ENCODE measurements at regions not wholly inside any gene's neighbourhood (a gene's known extent, or its start where the extent isn't known, plus 50 kb on each side); places are given as distances from the start of the nearest gene placed in this dataset.

- TF ChIP-seq MAFK (IDR thresholded peaks at IDR 0.05; ENCODE audit: low read depth, low read length): no peak
- no peak for TF ChIP-seq CTCF (conservative IDR thresholded peaks at IDR 0.05; ENCODE audit: low read depth, low read length)
- TF ChIP-seq, protein P1, sequence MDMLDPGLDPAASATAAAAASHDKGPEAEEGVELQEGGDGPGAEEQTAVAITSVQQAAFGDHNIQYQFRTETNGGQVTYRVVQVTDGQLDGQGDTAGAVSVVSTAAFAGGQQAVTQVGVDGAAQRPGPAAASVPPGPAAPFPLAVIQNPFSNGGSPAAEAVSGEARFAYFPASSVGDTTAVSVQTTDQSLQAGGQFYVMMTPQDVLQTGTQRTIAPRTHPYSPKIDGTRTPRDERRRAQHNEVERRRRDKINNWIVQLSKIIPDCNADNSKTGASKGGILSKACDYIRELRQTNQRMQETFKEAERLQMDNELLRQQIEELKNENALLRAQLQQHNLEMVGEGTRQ (IDR thresholded peaks at IDR 0.05; ENCODE audit: low read depth, low read length): no peak
These were observed 200.2 kb downstream of the PHLDA1 start for GRCh38 chr12:75831402-75831801.
